Inflammatory macrophage treated with lipopolysaccharide for 1 hour (primary cell): ENCODE measurements at regions not wholly inside any gene's neighbourhood (a gene's known extent, or its start where the extent isn't known, plus 50 kb on each side); places are given as distances from the start of the nearest gene placed in this dataset.
A peak's percentile ranks its signal among the peaks of the same experiment; 100 is the strongest.
"Not testable (repeated sequence)": the region's sequence is repeated elsewhere in the genome, so short reads cannot be mapped to it uniquely, and the experiment has no call there.

Experiments used
- DNase-seq, 2 donors: peaks; one replicate each; pipeline ENCODE4 v3.0.0-alpha.2; 2020 to 2022

DNA sequence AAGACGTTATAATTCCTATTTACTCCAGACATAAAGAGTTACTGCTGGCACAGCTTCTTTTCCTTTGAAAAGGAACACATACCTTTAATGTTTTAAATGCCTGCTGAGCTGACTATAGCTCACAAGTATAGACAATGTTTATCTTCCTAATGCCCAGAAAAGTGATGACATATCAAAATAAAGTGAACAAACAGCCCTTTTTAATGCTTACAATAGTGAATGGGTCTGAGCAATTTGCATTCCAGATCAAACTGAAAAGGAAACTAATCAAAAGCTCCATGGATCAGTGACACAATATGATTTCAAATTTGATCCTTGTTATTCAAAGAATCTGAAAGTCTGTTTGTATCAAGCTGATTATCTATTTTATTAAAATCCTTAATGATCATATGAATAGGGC is 233.6 kb upstream of the SEMA3E start:
- DNase-seq, result no peak

DNA sequence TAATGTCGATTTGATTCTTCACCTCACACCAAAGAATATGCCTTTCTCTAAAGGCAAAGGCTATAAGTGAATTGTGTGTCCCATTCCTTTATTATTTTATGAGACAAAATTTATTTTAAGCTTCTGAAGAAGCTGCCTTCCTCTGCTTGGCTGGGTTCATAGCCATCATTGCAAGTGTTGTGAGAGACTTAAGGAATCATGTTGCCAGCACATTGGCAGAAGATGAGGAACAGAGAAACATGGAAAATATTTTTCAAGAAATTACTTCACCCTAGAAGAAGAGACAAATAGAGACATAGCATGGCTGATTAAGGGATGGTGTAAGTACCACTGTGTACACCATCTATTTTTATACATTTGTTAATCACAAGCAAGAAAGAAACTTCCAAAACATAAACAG is 230.1 kb upstream of the SEMA3E start:
- no peak for DNase-seq

- no peak for DNase-seq
Observed at GRCh38 chr7:83878614-83879013, 229.7 kb upstream of the SEMA3E start.

GRCh38 chr7:83876593-83876992 is 227.7 kb upstream of the SEMA3E start:
- peak in 1 of 2 donors; percentile 2 for DNase-seq

- DNase-seq, result no peak
Observed at GRCh38 chr7:83873459-83873858, 224.5 kb upstream of the SEMA3E start.

DNA sequence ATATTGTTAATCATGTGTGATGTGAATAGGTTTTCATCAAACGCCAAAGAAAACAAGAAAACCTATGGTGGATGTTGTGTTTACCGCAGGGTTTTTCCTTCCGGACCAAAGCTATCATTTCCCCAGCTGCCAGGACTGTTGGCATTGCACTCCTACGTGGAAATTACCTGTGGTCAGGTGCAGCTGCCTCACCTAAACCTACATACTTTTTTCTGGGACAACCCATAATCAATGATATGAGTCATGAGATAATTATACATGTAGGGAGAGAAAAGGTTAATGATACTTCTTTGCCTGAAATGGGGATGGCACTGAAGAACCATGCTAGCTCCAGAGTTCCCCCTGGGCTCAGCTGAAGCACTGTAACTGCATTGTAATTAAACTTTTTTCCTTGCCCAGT is 223.6 kb upstream of the SEMA3E start:
- DNase-seq, result no peak

- no peak for DNase-seq
Observed at GRCh38 chr7:83870515-83870914, 221.6 kb upstream of the SEMA3E start.

DNA sequence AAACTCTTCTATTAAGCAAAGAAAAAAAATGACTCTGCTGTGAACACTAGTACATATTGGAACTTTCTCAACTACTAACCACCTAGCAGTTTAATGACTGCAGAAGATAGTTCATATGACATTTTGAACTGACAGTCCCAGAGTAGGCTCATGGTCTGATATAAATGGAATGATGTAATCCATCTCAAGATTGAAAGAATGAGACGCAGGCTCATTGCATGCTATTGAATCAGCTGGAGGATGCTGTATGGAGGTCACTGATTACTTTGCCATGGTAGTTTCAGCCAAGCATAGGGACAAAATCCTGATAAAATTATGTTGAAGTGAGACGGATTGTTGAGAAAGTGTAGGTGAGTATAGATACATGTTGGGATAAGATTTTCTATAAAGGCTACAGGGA is 217.6 kb upstream of the SEMA3E start:
- no peak for DNase-seq

- DNase-seq, result no peak
Observed at GRCh38 chr7:83864551-83864950, 215.6 kb upstream of the SEMA3E start.

DNA sequence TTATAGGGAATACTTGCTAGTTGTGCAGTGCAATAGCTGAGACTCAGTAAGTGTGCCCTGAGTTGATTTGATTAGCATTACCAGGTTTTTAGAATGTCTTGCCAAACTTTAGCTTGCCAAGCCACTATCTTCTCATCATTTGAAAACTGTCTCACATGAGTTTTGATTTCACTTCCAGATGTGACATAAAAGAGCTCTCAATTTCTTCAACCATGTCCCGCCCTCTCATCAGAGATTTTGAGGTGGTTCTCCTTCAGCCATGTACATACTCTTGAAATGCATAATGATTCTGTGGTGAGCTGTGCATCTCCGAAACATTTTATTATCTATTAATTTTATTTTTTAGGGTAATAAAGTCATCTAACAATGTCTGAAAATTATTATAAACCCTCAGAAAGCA is 215.0 kb upstream of the SEMA3E start:
- DNase-seq, result no peak

GRCh38 chr7:83861876-83862275 is 212.9 kb upstream of the SEMA3E start:
- no peak for DNase-seq

- no peak for DNase-seq
Observed at GRCh38 chr7:83859827-83860226, 210.9 kb upstream of the SEMA3E start.

GRCh38 chr7:83857691-83858090 is 208.8 kb upstream of the SEMA3E start:
- DNase-seq, result no peak

GRCh38 chr7:83856094-83856493 is 207.2 kb upstream of the SEMA3E start:
- no peak for DNase-seq

- DNase-seq, result no peak
Observed at GRCh38 chr7:83852136-83852535, 203.2 kb upstream of the SEMA3E start.

DNA sequence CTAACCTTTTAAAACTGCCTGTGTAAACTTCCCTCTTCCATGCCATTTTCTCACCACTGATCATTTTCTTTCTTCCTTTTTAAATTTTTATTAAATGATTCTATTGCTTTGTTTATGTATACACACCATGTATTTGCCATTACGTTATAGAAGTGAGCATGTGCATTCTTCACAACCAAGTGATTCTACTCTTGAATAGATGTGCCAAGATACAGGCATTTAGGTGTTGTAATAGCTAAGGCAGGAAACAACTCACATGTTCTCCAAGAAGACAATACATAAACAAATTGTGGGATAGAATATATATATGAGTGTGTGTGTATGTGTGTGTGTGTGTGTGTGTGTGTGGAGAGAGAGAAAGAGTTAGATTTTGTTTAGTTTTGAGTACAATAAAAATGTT is 202.6 kb upstream of the SEMA3E start:
- no peak for DNase-seq

GRCh38 chr7:83850941-83851340 is 202.0 kb upstream of the SEMA3E start:
- DNase-seq, result no peak

- no peak for DNase-seq
Observed at GRCh38 chr7:83850125-83850524, 201.2 kb upstream of the SEMA3E start.

GRCh38 chr7:83849131-83849530 is 200.2 kb upstream of the SEMA3E start:
- no peak for DNase-seq

DNA sequence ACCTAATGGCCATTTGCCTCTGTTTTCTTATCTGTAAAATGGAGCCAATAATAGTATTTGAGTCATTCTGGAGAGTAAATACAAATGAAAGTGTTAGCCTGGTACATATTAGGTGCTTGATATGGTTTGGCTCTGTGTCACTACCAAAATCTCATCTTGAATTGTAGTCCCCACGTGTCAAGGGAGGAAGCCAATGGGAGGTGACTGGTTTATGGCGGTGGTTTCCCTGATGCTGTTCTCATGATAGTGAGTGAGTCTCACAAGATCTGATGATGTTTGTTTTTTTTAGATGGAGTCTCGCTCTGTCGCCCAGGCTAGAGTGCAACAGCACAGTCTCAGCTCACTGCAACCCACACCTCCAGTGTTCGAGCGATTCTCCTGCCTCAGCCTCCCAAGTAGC is 194.0 kb upstream of the SEMA3E start:
- DNase-seq, result no peak

DNA sequence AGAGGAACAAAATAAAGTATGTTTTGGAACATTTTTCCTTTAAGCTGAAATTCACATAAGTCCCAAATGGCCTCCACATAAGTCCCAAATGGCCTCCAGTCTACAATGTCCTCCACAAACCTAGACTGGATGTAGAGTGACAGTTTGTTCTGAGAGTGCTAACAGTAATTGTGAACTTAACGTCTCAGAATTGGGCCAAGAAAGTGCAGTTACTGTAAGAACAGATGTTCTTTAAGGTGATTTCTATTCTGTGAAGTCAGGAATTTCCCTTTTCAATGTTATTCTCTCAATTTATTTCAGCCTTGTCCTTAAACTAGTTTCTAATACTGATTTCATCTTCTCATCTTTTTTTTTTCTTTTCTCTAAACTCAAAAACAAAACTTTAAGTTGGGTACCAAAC is 188.7 kb upstream of the SEMA3E start:
- no peak for DNase-seq

DNA sequence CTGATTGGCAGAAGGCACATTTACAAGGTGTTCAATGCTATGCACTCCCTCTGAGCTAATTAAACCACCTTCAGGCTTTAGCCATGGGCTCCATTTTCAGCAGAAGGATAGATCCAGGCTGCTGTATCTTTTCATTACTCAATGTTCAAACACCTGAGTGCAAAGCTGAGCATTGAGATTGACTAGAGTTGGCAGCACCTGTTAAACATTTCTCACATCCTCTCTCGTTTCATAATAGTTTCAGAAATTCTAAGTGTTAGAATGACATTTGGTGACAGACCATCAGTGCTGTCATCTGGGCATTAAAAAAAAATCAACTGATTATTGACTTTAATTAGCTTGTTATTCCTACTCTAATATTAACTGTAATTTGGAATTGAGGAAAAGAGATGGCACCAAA is 187.1 kb upstream of the SEMA3E start:
- DNase-seq, result no peak

GRCh38 chr7:83835424-83835823 is 186.5 kb upstream of the SEMA3E start:
- no peak for DNase-seq

DNA sequence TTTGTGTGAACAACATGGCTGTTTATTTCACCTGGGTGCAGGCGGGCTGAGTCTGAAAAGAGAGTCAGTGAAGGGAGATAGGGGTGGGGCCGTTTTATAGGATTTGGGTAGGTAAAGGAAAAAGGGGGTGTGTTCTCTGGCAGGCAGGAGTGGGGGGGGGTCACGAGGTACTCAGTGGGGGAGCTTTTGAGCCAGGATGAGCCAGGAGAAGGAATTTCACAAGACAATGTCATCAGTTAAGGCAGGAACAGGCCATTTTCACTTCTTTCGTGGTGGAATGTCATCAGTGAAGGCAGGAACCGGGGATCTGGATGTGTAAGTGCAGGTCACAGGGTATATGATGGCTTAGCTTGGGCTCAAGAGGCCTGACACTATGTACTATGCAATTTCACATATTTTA is 184.8 kb upstream of the SEMA3E start:
- not testable (repeated sequence) for DNase-seq

DNA sequence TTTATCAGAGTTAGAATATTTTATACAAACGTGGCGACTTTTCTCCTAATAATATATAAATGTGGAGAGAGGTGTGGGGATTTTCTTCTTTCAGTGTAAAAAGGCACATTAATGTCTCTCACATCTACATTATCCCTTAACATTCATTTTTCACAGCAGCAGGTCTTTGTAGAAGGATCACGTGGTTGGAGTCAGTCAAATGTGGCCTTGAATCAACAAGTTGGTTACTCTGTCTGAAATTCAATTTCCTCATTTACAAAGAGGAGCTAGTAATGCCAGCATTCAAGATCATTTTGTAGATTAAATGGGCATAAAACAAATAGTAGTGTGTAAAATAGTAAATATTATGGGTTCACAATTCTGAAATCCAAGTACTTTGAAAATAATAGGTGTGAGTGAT is 183.1 kb upstream of the SEMA3E start:
- no peak for DNase-seq

DNA sequence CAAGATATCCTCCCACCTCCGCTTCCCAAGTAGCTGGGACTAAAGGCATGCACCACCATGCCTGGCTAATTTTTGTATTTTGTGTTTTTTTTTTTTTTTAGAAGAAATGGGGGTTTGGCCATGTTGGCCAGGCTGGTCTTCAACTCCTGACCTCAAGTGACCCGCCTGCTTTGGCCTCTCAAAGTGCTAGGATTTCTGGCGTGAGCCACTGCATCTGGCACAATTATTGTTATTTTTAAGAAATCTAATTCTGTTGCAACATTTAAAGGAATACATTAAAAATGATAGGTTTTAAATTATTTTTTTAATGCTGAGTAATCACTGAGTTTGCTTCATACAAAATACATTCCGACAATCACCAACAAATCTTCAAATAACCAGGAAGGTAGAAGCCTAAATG is 178.1 kb upstream of the SEMA3E start:
- DNase-seq, result no peak
